DND-41 (cell line): ENCODE measurements at regions not wholly inside any gene's neighbourhood (a gene's known extent, or its start where the extent isn't known, plus 50 kb on each side); places are given as distances from the start of the nearest gene placed in this dataset.

Source experiments
- ATAC-seq: fragments of 200-7000 bp; cut with Tn5 transposase; 3 replicates; pipeline ENCODE4 v1.9.1; 2021; ENCODE audit warnings: low read depth; ENCODE audit not compliant: insufficient read depth
- DNase-seq: peaks from one replicate; pipeline ENCODE4 v3.0.0-alpha.2; 2020
- H2AFZ ChIP-seq: 2 replicates; pipeline ENCODE4 v1.6.0; 2012; ENCODE audit warnings: low read depth, low read length
- H3K27ac ChIP-seq: 2 replicates; pipeline ENCODE4 v1.5.1; 2012; ENCODE audit warnings: low read length, inconsistent platforms
- H3K27me3 ChIP-seq: fragments of 200-600 bp; sonication (generic); 2 replicates; pipeline ENCODE4 v1.6.0; 2012; ENCODE audit warnings: low read length, mild to moderate bottlenecking, inconsistent platforms; ENCODE audit not compliant: insufficient read depth, poor library complexity
- H3K36me3 ChIP-seq: 2 replicates; pipeline ENCODE4 v1.5.1; 2012; ENCODE audit warnings: low read length, inconsistent platforms; ENCODE audit not compliant: insufficient read depth
- H3K4me1 ChIP-seq: 2 replicates; pipeline ENCODE4 v1.5.1; 2012; ENCODE audit warnings: mild to moderate bottlenecking, low read length; ENCODE audit not compliant: insufficient read depth
- H3K4me2 ChIP-seq: 2 replicates; pipeline ENCODE4 v1.6.0; 2012; ENCODE audit warnings: mild to moderate bottlenecking, moderate library complexity, low read length, inconsistent platforms; ENCODE audit not compliant: insufficient read depth
- H3K4me3 ChIP-seq, 2 experiments: fragments of 200-600 bp in 1 of 2; shearing (Covaris generic) in 1 of 2; 2 replicates each; pipeline ENCODE4 v1.5.1; 2012 to 2016; ENCODE audit warnings: inconsistent platforms in 2 of 2, low read length in 2 of 2, mild to moderate bottlenecking in 2 of 2, low read depth in 1 of 2, moderate library complexity in 1 of 2
- H3K79me2 ChIP-seq: 2 replicates; pipeline ENCODE4 v1.6.0; 2012; ENCODE audit warnings: low read length, inconsistent platforms; ENCODE audit not compliant: insufficient read depth
- H3K9ac ChIP-seq: 2 replicates; pipeline ENCODE4 v1.6.0; 2012; ENCODE audit warnings: low read depth, mild to moderate bottlenecking, inconsistent platforms, low read length, moderate library complexity
- H3K9me3 ChIP-seq: 2 replicates; pipeline ENCODE4 v1.5.1; 2012; ENCODE audit warnings: low read length, moderate library complexity, mild to moderate bottlenecking, inconsistent platforms; ENCODE audit not compliant: insufficient read depth, severe bottlenecking
- H4K20me1 ChIP-seq: 2 replicates; pipeline ENCODE4 v1.6.0; 2012; ENCODE audit warnings: low read length; ENCODE audit not compliant: insufficient read depth
- CTCF ChIP-seq: IDR thresholded peaks from 2 replicates; pipeline ENCODE4 v1.5.1; 2012; ENCODE audit warnings: borderline replicate concordance, low read length, moderate library complexity, mild to moderate bottlenecking; ENCODE audit not compliant: poor library complexity, severe bottlenecking; ENCODE audit errors: extremely low read depth
- EZH2 ChIP-seq: IDR thresholded peaks from 3 replicates; pipeline ENCODE4 v1.6.1; 2012; ENCODE audit warnings: borderline replicate concordance, low read depth, mild to moderate bottlenecking, moderate library complexity, low read length, inconsistent platforms; ENCODE audit not compliant: severe bottlenecking

- Histone ChIP-seq H3K4me1 (no peaks in the 10 kb centered on the region), H3K36me3 (no peaks in the 10 kb centered on the region), H3K27me3 (peaks cover 11% of the 10 kb centered on the region), H3K4me3 (no peak overlapping the region), H3K27ac (no peak overlapping the region), H3K9me3 (no peaks in the 10 kb centered on the region), H3K79me2 (no peaks in the 10 kb centered on the region), H4K20me1 (no peaks in the 10 kb centered on the region), H2AFZ (no peak overlapping the region), H3K4me2 (no peak overlapping the region), H3K9ac (no peak overlapping the region)
- DNase-seq (no peak), ATAC-seq (no peak)
- TF ChIP-seq EZH2 (no peak), CTCF (no peak)
Observed at GRCh38 chr7:112579388-112579787, 98.6 kb downstream of the LSMEM1 start.

- Histone ChIP-seq H3K9ac (no peak overlapping the region), H4K20me1 (no peaks in the 10 kb centered on the region), H3K4me2 (no peak overlapping the region), H3K79me2 (no peaks in the 10 kb centered on the region), H2AFZ (no peak overlapping the region), H3K36me3 (no peaks in the 10 kb centered on the region), H3K27me3 (peaks cover 14% of the 10 kb centered on the region), H3K4me1 (no peaks in the 10 kb centered on the region), H3K4me3 (no peak overlapping the region), H3K27ac (no peak overlapping the region), H3K9me3 (no peaks in the 10 kb centered on the region)
- no peak for TF ChIP-seq EZH2
- TF ChIP-seq CTCF, result no peak
- ATAC-seq (no peak), DNase-seq (no peak)
Observed at GRCh38 chr7:112580717-112581435, 100.1 kb downstream of the LSMEM1 start.

GRCh38 chr7:112581529-112581928, 100.7 kb downstream of the LSMEM1 start:
- ATAC-seq, result no peak
- Histone ChIP-seq H4K20me1 (no peaks in the 10 kb centered on the region), H3K4me1 (no peaks in the 10 kb centered on the region), H3K4me3 (no peak overlapping the region), H3K27me3 (peaks cover 14% of the 10 kb centered on the region), H3K27ac (no peak overlapping the region), H3K9ac (no peak overlapping the region), H3K9me3 (no peaks in the 10 kb centered on the region), H3K36me3 (no peaks in the 10 kb centered on the region), H3K4me2 (no peak overlapping the region), H2AFZ (no peak overlapping the region), H3K79me2 (no peaks in the 10 kb centered on the region)
- TF ChIP-seq CTCF (no peak), EZH2 (no peak)
- DNase-seq, result no peak
